OCI-M2 (cell line): ENCODE measurements at regions not wholly inside any gene's neighbourhood (a gene's known extent, or its start where the extent isn't known, plus 50 kb on each side); places are given as distances from the start of the nearest gene placed in this dataset.

Source experiments
- DNase-seq: peaks from one replicate; lab custom pipeline; 2025; ENCODE audit not compliant: unreplicated experiment; lab: John Stamatoyannopoulos, UW

- no peak for DNase-seq
Observed at GRCh38 chr7:130910949-130911944, 177.2 kb upstream of the KLF14 start.

DNA sequence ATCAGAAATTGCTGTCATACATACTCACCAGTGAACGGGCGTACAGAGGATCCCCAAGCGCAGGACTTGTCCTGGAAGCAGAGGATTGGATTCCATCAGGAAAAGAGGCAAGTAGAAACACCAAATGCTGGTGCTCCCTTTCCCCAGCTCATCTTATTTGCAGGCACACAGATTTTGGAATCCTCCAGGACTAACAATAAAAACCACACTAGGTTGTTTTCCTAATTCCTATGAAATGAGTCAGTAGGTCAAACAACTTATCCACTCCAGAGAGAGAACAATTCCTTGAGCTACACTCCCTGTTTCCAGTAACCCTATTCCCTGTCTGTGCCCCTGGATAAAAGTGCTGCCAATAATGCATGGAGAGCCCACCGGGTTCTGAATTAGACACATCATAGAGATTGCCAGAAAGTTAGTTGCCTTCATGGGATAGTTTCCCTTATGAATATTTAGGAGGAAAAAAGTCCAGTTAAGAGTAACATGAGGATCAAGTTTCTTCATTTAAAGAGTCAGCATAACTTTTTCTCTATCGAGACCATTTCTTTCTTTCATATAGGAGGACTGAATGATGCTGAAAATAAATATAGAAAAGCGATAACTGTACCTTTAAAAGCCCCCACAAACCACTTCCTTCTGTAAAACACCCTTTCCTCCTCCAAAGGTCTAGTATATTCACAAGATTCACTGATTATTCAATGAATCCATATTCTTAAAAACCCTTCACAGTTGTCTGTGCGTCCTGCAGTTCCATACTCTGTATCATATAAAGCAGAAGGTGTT, 178.3 kb upstream of the KLF14 start:
- no peak for DNase-seq

- no peak for DNase-seq
Observed at GRCh38 chr7:130912862-130913638, 179.0 kb upstream of the KLF14 start.

DNA sequence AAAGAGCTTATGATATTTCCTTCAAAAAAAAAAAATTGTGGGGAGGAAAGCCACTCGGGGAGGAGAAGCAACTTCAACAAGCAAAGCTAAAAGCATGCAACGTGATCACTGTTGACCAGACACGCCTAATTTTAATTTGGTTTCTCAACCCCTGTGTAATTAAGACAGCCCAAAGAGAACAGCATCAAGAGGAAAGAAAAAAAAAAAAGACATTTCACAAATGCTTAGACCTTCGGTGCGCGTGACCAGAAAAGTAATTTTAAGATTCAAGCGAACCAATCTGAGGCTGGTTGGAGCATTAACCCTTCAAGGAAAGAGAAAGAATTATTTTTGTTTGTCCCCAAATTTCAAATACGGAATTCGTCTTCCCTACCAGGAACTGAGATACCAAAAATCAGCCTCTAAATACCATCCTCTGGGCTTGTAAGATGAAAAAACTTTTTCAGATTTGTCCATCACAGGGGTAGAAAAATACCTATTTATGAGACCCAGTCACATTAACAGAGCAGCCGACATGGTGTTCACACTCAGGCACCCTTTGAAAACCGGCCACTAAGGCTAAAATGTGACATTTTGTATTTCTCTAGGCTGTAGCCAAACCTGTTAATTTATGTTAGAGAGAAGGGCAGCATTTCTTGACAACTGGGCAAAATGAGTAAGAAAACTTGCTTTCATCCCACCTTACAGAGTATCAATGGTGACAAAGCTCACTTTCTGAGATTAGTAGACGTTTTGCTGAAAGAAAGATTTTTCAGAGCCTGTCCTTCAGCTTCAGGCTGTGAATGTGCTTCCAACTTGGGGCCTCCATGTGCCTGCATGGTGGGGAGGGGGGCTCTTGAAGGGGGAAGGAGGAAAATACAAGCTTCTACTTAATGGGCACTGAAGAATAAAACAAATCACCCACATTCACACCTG, 179.9 kb upstream of the KLF14 start:
- DNase-seq = no peak

- DNase-seq = no peak
Observed at GRCh38 chr7:130914554-130915294, 180.7 kb upstream of the KLF14 start.

DNA sequence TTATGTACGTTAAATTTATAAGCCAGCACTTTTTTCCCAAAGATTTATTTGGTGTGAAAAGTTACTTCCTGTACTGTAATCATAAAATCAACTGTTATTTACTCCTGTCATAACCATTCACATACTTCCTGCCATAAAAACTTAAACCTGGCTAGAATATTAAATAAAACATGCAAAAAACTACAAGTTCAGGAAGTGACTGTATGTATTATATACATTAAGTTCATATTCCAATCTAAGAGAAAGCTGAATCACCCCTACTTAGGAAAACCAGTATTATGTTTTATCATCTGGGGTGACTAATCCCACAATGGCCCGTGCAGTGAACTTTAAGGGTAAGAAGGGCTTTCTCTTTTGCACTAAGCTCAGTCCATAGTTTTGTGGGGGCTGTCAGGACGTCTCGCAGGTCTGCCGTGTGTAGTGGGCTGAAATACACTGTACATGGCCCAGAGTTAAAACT, 183.7 kb upstream of the KLF14 start:
- DNase-seq = no peak

GRCh38 chr7:130918129-130919052, 184.4 kb upstream of the KLF14 start:
- no peak for DNase-seq

DNA sequence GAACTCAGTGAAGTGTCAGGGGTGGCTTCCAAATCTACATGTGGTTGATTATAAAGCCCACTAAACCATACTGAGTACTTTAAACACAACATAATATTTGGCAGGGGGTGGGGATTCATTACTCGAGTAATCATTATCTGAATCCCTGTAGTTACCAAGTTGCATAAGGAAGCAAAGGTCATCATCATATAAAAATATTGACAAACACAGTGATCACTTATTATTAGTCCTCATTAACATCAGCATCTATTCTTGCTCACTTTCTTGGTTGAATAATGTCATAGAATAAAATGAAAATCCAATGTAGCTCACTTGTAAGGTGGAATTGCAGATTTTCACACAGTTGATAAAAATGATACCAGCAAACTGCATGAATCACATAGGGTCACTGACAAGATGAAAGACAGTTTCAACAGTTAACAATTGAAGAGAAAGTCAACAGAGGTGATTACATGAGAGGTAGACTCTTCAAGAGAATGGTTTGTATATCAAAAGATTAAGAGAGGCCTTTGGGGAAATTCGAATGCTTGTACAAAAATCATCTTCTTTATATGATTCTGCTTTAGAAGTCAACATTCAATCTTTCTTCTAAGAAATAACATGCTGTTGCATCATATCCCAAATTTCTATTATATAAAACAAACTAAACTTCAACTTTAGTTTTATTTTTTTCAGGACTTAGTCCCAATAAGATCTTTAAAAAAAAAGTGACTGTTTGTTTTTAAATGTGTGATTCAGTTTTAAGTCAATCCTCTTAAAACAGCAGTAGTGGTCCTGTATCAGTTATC, 185.5 kb upstream of the KLF14 start:
- no peak for DNase-seq

GRCh38 chr7:130920122-130920521, 186.1 kb upstream of the KLF14 start:
- DNase-seq = no peak

DNA sequence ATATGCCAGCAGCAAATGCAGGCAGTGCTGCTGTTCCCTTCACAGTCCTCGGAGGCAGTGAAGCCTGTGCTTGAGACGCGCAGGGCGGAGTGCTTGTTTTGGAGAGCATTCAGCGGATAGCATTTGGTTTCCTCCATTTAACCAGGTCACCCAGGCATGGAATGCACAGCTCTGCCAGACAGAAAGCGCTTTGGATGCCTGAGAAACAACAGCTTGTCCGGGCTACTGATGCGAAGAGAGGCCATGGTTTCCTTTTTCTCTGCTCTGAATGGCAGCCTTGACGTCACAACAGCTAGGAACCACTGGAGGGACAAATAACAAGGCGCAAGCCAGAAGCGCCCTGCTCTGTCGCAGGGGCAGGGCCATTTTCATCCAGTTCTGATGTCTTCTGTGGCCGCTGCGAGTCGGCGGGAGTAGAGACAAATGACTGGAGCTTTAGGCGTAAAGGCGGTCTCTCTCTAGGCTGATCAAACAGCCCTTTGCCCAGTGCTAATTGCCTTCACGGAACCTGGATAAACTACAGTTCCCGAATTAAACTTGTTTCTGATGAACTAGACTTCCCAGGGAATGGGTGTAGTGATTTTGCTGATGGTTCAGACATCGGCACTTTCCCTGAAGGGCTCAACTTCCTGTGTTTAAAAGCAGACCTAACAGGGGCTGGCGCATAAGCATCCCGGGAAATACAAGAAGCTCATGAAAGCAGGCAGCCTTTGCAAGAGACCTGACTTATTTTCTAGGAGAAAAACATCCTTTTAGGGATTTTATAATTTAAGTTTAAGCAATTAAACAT, 187.6 kb upstream of the KLF14 start:
- no peak for DNase-seq

DNA sequence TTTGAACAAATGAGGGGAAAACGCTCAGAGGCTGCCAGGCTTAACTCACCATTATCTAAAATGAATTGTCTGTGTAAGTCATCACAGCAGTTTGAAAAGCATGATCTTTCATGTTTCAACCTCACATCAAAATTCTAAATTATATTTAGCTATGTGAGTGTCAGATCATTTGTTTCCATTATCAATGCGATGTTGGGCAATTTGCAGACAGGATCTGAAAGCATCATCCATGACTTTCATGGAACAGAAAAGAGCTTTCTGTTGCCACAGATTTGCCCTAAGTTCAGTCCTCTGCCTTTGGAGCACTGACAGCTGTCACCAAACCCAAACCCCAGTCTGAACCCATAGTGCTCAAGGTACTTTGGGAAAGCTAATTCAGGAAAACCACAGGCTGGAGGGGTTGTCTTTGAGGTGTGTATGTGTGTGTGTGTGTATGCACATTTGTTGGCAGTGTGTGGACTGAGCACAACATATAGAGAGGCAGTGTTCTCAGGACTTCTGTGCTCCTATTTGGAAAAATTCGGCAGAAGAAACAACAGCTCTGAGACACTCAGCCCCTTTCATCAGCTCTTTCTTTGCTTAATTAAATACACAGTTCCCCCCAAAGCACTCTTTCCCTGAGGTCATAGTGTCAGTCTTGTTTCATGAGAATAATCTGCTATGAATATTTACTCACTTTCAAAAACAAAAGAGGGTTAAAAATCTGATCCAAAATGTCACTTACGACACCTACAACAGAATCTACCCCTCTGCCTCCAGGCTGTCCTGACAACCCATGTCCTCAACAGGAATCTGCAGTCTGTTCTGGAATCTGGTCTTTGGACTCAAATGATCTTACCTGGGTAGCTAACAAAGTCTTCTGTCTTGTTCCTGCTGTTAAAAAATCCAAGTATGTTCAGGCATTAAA, 188.5 kb upstream of the KLF14 start:
- DNase-seq = no peak

DNA sequence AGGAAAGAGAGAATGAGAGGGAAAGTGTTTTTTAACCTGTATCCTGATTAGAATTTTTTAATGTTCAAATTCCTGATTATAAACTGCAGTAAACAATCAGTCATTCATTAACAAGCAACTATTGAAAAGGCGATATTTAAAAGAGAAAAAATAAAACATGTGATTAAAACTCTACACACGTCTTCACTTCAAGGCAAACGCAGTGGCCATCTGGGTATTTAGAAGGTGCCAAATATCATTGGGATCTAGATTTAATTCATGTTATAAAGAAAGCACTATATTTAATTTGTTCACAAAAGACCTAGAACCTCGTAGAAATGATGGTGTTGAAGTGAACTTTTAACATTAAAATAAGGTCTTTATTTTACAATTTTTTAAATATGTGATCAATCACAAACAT, 189.4 kb upstream of the KLF14 start:
- DNase-seq = no peak

DNA sequence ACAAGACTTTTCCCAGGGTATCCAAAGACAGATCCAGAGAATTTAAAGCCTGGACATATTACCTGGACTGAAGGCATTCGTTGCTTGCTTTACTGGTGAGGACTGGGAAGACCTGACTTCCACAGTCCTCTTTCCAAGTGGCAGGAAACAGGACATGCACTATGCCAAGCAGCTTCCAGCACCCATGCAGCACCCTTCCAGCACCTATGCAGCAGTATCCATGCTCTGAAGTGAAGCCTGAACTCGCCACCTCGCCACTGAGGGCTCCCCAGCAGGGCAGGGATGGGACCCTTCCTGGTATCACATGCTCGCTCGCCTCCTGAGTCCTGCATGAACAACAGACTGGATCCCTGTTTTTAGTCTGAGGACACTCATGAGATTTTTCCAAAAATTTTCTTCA, 189.9 kb upstream of the KLF14 start:
- DNase-seq = no peak

DNA sequence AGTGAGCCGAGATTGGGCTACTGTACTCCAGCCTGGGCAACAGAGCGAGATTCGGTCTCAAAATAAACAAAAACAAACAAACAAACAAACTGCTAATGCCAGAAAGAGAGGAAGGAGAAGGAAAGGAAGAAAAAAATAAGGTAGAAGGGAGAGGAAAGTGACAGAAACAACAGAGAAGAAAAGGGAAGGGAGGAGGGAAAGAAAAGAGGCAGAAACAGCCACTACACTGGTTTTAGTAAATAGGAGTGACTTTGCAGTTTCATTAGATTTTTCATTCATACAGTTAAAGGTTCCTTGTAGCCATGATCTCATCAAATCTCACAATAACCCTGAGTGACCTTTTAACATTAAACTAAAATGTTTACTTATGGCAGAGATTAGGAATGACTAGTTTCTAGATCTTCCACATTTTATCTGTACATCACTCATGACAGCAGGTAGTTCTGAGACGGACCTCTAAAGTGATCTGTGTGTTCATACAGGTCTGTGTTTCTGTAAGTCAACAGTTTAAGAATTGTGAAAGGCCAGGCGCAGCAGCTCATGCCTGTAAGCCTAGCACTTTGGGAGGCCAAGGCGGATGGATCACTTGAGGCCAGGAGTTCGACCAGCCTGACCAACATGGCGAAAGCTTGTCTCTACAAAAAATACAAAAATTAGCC, 191.3 kb upstream of the KLF14 start:
- no peak for DNase-seq

- DNase-seq = no peak
Observed at GRCh38 chr7:130926001-130926691, 192.1 kb upstream of the KLF14 start.
